Astrocyte of the cerebellum (primary cell): ENCODE measurements at regions not wholly inside any gene's neighbourhood (a gene's known extent, or its start where the extent isn't known, plus 50 kb on each side); places are given as distances from the start of the nearest gene placed in this dataset.

Experiments used
- DNase-seq: peaks from one replicate; pipeline ENCODE4 v3.0.0-alpha.2; 2011; ENCODE audit warnings: low read depth
- H3K4me3 ChIP-seq: 2 replicates; pipeline ENCODE4 v1.5.1; 2011; ENCODE audit warnings: mild to moderate bottlenecking, low read depth, low read length, moderate library complexity
- CTCF ChIP-seq: IDR thresholded peaks from 2 replicates; pipeline ENCODE4 v1.5.1; 2012; ENCODE audit warnings: low read length, low read depth, moderate library complexity, mild to moderate bottlenecking; ENCODE audit errors: missing control alignments
- in situ Hi-C: cut with HindIII; loops from 2 replicates; pipeline ENCODE4 v1.10.0; 2017; ENCODE audit warnings: low sequenced_read_pairs

DNA sequence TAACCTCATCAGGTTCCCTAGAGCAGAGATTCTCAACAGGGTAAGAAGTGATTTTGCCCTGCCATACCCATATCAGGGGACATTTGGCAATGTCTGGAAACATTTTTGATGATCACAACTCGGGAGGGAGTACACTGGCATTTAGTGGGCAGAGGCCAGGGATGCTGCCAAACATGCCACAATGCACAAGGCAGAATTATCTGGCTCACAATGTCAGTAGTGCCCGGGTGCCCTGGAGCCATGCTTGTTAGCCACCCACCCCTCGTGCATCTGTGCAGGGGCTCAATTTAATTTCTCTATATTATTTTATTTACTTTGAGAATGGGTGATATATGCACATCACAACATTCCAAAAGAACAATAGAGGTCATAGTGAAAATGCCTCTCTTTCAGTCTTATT, 82.0 kb upstream of the DHX15 start:
- H3K4me3 ChIP-seq = no peak overlapping the region
- in situ Hi-C loops = no loop called here
- DNase-seq = no peak
- no peak for TF ChIP-seq CTCF

GRCh38 chr4:24666816-24667477, 82.6 kb upstream of the DHX15 start:
- no peak for TF ChIP-seq CTCF

DNA sequence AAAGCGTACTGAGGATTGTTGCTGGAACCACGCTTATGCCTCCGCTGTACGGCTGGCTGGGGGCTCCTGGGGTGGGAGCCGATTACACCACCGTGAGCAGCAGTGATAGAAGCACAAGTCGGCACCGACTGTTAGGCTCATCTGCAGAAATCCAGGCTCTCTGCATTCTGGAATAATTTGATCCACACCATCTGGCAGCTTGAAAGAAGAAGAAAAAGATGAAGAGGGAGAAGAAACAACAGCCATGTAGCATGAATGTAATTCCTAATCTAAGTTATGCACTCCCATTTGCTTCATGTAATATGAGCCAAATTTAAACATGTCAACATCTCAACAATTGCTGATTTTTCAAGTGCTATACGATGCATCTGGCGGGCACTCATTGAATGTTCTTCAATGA, 84.6 kb upstream of the DHX15 start:
- no peak overlapping the region for H3K4me3 ChIP-seq
- TF ChIP-seq CTCF = no peak
- in situ Hi-C loops = no loop called here
- DNase-seq = no peak

More at GRCh38 chr4:24666816-24667477, 82.6 kb upstream of the DHX15 start:
- no peak for DNase-seq
- in situ Hi-C loops = no loop called here
- no peak overlapping the region for H3K4me3 ChIP-seq

GRCh38 chr4:24669751-24670150, 85.4 kb upstream of the DHX15 start:
- no peak overlapping the region for H3K4me3 ChIP-seq
- in situ Hi-C loops = no loop called here
- no peak for DNase-seq
- no peak for TF ChIP-seq CTCF

DNA sequence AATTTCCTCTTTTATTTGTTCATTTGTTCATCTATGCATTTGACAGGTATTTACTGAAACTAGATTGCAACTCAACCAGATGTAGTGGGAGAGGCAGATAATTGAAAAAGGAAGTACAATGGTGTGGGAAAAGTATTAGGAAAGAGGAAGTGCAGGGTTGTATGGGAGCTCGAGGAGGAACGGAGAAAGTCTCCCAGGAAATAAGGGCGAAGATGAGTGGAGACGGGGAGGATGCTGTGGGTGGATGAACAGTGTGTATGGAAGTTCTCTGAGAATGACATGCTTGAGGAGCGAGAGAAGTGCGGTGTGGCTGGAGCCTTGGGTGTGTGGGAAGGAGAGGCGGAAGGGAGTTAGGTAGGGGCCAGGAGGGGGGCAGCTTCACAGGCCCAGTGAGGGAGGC, 87.5 kb upstream of the DHX15 start:
- no peak for TF ChIP-seq CTCF

GRCh38 chr4:24672880-24673279, 88.5 kb upstream of the DHX15 start:
- DNase-seq = no peak
- no peak for TF ChIP-seq CTCF
- in situ Hi-C loops = no loop called here
- H3K4me3 ChIP-seq = no peak overlapping the region

More for the DNA sequence above, 87.5 kb upstream of the DHX15 start:
- no peak for DNase-seq
- in situ Hi-C loops = no loop called here
- no peak overlapping the region for H3K4me3 ChIP-seq
